HG02678 (cell line): ENCODE measurements at regions not wholly inside any gene's neighbourhood (a gene's known extent, or its start where the extent isn't known, plus 50 kb on each side); places are given as distances from the start of the nearest gene placed in this dataset.

Experiments used
- ATAC-seq: cut with Tn5 transposase; IDR thresholded peaks from one replicate; pipeline ENCODE4 v1.9.1; 2021; ENCODE audit warnings: mild to moderate bottlenecking, moderate library complexity; ENCODE audit not compliant: unreplicated experiment

DNA sequence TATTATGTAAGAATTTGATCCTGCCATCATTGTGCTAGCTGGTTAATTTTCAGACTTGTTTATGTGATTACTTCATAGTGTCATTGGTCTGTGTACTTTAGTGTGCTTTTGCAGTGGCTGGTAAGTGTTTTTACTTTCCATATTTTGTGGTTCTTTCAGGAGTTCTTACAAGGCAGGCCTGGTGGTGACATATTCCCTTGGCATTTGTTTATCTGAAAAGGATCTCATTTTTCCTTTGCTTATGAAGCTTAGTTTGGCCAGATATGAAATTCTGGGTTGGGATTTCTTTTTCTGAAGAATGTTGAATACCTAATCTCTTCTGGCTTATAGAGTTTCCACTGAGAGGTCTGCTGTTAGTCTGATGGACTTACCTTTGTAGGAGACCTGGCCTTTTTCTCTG, 72.8 kb upstream of the MC4R start:
- ATAC-seq: no peak

DNA sequence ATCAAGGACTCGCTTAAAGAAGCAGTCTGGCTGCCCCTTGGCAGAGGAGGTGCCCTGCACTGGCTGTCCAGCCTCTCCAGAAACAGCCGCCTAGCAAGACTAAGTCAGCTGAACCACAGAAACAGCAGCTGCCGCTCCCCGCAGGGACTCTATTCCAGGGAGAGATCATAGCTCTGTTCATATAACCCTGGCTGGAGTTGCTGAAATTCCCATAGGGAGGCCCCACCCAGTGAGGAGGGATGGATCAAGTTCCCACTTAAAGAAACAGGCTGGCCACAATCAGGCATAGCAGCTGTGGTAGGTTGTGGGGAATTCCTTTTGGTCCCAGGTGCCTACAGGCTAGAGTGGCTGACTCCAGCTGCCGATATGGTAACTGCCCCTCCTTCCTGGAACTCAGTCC, 74.2 kb upstream of the MC4R start:
- no peak for ATAC-seq

DNA sequence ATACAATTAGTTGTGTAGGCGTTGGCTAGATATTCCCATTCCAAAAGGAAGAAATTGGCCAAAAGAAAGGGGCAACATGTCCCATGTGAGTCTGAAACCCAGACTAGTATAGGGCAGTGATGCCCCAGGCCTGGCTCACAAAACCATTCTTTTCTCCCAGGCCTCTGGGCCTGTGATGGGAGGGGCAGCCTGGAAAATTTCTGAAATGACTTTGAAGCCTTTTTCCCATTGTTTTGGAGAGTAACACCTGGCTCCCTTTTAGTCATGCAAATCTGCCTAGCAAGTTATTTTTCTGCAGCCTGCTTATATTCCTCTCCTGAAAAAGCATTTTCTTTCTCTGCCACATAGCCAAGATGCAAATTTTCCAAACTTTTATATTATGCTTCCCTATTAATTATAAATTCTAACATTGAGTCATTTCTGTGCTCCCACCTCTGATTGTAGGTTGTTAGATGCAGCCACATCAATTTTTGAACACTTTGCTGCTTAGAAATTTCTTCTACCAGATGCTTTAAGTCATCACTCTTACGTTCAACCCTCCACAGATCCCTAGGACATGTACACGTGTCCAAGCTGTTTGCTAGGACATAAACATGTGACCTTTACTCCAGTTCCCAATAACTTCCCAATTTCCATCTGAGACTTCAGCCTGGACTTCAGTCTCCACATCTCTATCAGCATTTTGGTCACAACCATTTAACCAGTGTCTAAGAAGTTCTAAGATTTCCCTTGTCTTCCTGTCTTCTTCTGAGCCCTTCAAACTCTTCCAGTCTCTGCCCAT, 76.1 kb upstream of the MC4R start:
- ATAC-seq: no peak

DNA sequence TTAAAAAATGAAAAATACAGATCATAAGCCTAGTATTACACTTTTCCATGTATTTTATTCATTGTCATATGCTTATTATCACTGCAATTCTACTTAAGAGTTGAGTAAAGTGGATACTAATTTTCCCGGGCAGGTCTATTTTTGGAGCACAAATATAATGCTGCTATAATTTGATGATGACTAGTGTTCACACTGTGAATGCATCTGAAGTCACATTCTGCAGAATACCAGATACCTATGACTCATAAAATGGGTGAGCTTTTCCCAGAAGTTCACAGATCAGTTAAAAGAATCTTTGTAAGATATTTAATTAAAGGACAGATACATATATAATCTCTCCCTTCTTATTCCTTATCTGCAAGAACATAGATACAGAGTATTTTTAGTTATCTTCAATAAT, 79.8 kb upstream of the MC4R start:
- ATAC-seq: no peak

DNA sequence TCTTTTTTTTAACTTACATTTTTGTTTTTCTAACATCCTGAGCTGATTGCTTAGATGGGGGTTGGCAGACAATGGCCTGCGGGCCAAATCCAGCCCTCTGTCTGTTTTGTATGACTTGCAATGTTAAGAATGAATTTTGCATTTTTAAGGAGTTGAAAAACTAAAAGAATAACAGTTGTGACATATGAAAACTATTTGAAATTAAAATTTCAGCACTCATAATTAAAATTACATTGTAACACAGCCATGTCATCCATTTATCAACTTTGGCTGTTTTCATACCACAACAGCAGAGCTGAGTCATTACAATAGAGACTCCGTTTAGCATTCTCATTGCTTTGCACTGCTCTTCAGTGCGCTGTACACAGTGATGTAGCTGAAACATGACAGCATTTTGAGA, 94.1 kb upstream of the MC4R start:
- no peak for ATAC-seq

DNA sequence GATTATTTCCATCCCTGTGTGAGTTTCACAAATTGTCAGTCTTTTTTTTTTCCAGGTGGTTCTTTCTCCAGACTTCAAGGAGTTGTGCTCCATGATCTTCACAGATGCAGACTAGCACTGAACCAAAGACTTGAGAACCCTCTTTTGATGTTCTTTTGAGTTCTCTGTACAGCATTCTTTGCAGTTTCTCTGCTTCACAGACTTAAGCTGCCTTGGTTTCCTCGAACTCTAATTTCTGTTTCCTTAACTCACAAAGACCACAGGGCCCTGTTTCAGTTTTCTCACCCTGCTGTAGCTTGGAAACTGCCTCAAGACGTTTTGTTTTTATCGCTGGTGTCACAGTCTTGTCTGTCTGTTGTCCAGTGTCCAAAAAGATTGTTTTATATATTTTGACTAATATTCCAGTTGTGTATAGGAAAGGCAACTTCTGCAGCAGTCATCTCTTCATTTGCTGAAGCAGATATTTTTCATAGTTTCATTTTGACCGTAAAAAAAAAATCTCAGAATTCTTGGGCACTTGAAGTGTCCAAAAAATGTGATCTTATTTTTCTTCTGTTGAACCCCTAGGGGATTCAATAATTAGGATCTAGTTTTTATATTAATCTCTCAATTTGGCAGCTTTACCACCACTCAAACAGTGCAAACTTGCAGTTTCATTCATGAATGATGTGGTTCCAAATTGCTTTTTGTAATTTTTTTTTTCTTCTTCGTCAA, 97.0 kb upstream of the MC4R start:
- ATAC-seq: no peak

DNA sequence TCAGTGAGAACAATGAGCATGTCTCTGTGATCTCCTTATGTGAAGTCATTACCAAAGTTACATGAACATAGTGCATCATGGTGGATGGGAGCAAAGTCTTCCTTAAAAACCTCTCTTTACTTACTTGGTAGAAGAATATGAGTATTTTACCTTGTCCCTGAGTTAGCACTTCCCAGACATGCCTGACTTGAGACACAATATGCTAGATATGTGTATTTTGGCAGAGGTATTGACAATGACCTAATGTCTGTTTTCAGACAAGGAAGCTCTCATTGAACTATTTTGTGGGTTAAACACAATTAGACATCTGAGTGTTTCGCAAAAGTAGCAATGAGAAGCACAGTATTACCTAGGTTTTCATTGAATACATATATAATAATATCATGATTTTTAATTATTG, 99.1 kb upstream of the MC4R start:
- no peak for ATAC-seq

DNA sequence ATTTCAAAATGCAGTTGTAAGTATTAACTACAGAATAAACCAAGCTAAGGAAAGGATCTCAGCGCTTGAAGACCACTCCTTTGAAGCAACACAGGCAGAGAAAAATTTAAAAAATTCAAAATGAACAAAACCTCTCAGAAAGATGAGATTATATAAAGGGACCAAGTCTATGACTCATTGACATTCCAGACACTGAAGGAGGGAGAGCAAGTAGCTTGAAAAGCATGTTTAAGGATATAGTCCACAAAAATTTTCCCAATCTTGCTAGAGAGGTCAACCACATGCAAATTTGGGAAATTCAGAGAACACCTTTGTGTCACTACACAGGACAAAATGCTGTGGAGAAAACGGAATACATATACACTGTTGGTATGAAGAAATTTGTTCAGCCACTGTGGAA, 112.6 kb upstream of the MC4R start:
- no peak for ATAC-seq

DNA sequence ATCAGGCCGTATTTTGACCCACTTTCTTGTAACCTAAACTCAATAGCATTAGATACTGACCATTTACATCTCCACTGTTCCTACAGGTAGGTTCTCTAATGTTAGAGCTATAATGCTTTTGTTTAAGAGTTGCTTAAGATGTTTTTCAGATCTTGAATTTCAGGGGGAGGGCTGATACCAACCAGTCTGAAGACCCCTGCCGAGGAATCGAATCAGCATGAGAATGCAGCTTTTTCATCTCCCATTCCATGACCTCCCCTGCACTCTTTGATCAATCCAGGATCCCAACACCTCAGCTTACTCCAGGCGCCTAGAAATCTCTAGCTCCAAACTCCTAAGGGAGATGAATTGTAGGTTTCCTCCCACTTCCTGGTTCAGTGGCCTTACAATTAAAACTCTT, 120.5 kb upstream of the MC4R start:
- no peak for ATAC-seq

DNA sequence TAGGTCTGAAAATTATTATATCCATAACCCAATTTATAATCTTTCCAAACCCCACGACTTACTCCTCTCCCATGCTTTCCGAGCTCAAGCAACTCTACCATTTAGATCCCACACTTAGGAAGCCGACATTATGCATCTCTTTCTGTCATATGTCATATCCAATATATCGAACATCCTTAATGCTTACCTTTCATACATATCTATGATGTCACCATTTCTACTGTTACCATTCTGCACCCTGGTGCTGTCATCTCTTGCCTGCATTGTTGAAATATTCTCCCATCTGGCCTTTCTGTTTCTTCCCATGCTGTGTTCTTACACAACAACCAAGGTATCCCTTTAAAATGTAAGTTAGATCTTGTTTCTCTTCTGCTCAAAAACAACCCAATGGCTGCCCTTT, 127.1 kb upstream of the MC4R start:
- no peak for ATAC-seq

DNA sequence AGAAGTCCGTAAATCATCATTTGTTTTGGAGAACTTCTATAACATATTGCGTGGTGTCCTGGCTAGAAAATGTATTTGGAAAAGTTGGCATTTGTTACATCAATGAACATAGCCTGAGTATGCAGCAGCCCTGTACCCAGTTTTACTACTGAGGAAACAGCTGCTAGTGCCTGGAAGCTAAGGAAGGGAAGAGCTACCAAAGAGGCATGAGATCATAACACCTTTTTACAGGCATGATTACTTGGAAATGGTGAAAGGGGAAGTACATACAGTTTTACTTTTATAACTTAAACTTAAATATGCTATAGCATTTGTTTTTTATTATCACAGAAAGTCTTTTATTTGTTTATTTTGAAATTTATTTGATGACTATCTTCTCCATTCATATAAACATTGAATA, 128.4 kb upstream of the MC4R start:
- no peak for ATAC-seq

DNA sequence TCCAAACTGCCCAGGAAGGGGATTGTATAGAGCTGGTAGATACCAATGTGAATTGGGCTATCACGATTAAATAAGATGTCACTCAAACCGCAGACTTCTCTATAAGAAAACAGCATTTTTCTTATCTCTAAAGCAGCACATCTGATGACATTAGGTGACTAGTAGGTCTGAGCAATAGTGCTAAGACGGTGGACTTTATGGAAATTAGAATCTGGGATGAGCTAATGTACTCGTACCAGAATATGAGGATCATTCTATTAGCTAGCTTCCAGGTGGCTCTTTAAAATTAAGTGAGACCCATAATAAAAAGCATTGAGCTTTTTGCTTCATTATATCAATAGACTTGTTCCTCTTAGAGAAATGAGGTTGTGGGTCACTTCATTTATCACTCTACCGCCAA, 130.0 kb upstream of the MC4R start:
- ATAC-seq: no peak

DNA sequence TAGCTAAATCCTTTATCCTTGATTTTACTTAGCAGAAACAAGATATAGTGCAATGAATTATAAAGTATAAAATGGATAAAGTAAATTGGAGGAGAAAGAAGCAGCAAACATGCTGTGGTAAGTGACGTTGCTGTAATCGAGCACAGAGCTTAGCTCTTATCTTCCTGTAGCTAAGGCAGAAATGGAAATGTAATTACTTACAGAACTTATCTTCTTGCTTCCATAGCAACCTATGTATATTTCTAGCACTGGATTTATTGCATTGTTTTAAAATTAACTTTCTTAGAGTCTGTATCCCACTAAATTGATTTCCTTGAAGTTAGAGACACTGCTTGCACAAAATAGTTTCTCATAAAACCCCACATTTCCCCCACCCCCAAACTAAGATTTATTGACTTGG, 130.6 kb upstream of the MC4R start:
- no peak for ATAC-seq

DNA sequence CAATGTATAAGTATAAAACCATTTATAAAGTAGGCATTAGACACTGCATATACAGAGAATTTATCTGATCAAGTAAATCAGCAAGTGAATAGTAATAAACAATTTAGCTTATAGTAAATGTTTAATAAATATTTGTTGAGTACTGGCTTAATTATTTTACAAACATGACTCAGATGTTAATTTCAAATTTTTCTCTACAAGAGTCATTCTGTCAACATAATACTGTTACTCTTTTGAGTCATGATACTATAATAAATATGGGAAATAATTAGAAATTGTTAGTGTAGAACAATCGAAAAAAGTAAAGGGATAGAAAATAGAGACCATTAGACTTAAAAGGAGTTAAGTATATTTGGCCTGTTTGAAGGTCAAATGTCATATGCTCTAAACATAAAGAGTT, 133.6 kb upstream of the MC4R start:
- no peak for ATAC-seq

DNA sequence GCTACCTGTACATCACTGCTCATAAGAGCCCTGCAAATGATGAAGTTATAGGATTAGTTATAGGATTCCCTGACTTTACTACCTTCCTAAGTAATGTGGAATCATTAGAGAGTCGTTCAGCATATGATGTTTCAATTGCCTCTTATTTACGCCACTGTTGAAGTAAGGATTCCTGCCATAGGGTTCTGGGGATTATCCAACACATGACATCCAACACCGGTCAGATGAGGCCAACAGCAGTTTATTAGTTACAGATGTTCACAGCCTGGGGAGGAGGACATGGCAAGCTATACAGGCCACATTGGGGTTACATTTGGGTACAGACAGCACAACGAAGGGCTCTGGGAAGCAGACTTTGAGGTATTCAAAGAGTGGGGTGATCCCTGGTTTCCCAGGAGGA, 134.1 kb upstream of the MC4R start:
- no peak for ATAC-seq

DNA sequence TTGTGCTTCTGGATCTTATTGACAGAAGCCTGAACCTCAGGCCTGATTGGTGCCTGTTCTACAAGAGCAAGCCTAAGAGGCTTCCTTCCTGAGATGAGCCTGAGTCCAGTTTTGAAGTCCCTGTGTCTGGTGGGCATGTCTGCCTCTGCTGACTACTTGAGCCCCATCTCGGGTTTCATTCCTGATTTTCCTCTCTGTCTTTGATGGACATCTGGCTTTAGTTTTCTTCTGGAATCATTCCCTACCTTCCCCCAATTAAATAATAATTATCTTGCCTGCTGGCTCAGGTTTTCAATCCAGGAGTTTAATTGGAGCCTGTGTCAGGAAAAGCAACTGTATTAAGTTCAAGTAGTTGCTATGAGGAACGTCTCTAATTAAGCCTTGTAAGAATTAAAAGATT, 135.5 kb upstream of the MC4R start:
- ATAC-seq: no peak

DNA sequence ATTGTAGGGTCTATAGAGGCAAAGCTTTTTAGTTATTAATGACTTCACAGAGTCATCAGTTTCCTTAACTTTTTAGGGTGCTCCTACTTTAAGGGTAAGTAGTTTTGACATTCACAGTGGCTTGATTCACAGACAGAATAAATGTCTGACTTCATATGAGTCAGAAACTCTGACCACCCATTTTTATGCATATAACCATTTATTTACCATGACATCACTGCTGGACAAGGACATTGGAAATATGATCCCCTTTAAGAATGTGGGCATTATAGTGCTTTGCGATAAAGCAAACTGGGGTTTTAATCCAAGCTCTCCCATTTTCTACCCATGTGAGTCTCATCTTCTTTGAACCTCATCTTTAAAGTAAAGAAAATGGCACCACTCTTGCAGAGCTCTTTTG, 162.0 kb upstream of the MC4R start:
- no peak for ATAC-seq

DNA sequence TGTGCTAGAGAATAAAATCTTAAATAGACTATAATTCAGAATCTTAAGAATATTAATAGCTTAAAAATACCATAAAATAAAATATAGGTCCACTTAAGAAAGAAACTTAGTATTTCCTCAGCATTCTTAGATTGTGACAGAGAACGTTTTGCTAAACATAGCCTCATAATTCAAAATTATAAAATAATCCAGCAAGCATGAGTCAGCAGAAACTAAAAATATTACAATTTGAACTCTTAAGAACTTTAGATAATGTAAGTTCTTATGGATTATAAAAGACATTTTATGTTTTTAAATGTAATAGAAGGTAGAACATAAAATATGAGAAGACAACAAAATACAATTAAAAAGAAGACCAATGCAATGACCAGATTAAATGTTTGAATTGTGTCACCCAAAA, 164.5 kb upstream of the MC4R start:
- no peak for ATAC-seq

DNA sequence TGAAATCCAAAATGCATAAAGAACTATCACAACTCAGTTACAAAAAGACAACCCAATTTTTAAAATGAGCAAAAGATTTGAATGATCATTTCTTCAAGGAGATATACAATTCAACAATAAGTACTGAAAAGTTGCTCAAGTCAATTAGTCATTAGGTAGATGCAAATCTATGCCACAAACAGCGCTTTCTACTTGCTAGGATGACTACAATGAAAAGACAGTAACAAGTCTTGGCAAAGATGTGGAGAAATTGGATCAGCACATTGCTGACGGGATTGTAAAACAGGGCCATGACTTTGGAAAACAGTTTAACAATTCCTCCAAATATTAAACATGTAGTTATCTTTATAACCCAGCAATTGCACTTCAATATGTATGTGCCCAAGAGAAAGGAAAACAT, 166.3 kb upstream of the MC4R start:
- ATAC-seq: no peak

DNA sequence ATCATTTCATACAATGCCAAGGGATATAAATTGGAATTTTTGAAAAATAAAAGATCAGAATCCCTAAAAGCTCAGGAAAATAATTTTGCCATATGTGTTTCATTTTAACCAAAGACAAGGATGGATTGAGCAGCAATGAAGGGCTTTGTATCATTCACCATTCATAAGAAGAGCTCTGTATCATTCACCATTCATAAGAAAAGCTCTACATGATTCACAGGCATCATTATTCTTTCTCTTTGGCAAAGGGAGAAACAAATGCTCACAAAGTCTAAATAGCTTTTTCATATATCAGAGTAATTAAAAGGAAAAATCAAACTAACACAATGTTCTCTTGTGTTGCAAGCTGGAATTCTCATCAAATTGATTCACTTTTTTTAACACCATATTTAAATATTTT, 169.1 kb upstream of the MC4R start:
- ATAC-seq: no peak

DNA sequence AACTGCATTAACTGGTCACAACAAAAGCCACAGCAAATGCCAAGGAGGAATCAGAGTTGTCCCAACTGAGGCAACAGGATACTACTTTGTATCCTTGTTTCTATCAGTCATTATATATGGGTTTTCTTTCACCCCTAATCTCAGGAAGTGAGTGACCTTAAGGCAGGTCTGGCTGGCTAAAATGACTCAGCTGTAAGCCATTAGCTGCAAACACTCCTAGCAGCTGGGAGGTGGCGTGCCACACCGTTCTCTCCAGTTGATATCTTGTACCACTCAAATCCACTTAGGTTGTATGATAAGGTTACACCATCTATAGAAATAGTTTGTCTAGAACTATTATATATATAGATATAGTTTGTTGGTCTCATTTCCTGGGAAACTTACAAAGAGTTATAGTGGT, 171.1 kb upstream of the MC4R start:
- no peak for ATAC-seq

DNA sequence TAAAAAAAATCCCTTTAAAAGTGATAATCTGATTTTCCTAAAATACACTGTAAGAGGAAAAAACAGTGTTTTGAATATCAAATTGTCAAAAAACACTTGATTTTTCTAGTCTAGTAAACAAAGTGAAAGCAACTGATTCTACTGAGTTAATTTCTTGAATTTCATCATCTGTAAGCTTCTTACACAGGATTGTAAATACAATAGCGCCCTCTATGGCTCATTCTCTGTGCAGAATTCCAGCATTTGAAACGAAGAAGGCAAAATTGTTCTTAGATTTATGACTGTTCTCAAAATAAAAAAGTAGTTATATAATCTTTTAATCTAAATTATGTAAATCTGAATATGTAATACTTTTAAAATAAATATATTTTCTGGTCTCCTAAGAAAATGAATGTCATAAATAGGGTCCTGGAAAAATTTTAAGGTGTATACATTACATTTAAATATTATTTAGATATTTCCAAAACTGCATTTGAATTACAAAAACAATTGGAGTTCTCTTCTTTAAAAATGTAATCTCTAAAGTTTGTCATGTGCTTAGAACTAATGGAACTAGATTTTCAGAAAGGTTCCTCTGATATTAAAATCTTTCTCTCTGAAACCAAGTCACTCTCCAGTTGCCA, 176.9 kb upstream of the MC4R start:
- peak; percentile 54 for ATAC-seq
